Adrenal gland (tissue), 5 donors: ENCODE measurements at regions not wholly inside any gene's neighbourhood (a gene's known extent, or its start where the extent isn't known, plus 50 kb on each side); places are given as distances from the start of the nearest gene placed in this dataset.

Experiments used
- POLR2A ChIP-seq, 2 donors: fragments of 450-650 bp; IDR thresholded peaks; one replicate each; pipeline ENCODE4 v1.6.1; 2017; ENCODE audit warnings: antibody characterized with exemption in 2 of 2, mild to moderate bottlenecking in 2 of 2, moderate library complexity in 1 of 2
- TF ChIP-seq, protein P1 (sequence below), 6 experiments: fragments of 450-650 bp in 4 of 6; fragments of 200-600 bp in 2 of 6; sonication (generic) in 1 of 6; IDR thresholded peaks; 1 replicate in 5 of 6; 2 replicates in 1 of 6; pipeline versions ENCODE4 v1.5.1 to v1.8.0; 2016 to 2021; ENCODE audit warnings: antibody characterized with exemption in 6 of 6, mild to moderate bottlenecking in 2 of 6, moderate library complexity in 1 of 6
- donor health status: DM: no; HTN: no; CAD: no.

DNA sequence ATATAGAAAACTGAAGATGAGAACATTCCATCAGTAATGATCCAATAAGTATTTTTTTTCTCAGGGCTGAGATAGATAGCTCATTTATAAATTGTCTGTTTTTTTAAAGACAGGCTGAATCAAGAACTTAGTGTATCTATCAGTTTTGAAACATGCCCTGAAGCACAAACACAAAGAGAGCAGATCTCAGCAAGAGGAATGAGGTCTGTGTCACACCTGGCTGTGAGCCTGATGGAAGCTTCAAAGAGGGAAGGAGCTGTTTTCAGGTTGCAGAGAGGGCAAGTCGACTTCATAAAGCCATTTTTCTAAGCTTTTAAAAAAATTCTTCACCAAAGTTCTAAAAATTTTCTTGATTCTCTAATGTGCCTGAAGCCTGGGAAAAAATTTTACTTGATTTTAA, 434.9 kb downstream of the PDGFC start:
- TF ChIP-seq, protein P1, sequence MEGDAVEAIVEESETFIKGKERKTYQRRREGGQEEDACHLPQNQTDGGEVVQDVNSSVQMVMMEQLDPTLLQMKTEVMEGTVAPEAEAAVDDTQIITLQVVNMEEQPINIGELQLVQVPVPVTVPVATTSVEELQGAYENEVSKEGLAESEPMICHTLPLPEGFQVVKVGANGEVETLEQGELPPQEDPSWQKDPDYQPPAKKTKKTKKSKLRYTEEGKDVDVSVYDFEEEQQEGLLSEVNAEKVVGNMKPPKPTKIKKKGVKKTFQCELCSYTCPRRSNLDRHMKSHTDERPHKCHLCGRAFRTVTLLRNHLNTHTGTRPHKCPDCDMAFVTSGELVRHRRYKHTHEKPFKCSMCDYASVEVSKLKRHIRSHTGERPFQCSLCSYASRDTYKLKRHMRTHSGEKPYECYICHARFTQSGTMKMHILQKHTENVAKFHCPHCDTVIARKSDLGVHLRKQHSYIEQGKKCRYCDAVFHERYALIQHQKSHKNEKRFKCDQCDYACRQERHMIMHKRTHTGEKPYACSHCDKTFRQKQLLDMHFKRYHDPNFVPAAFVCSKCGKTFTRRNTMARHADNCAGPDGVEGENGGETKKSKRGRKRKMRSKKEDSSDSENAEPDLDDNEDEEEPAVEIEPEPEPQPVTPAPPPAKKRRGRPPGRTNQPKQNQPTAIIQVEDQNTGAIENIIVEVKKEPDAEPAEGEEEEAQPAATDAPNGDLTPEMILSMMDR (IDR thresholded peaks at IDR 0.05): no peak
- no peak for TF ChIP-seq POLR2A (IDR thresholded peaks at IDR 0.05)
